ENCODE measurements at regions not wholly inside any gene's neighbourhood (a gene's known extent, or its start where the extent isn't known, plus 50 kb on each side); places are given as distances from the start of the nearest gene placed in this dataset.
"Not testable (repeated sequence)": the region's sequence is repeated elsewhere in the genome, so short reads cannot be mapped to it uniquely, and the experiment has no call there.

- not testable (repeated sequence) for DNase-seq
Observed at GRCh38 chr2:91573755-91574154, 2882.3 kb downstream of the RPIA start.

- not testable (repeated sequence) for DNase-seq
Observed at GRCh38 chr2:91574255-91574654, 2882.8 kb downstream of the RPIA start.

GRCh38 chr2:91575701-91576100, 2884.2 kb downstream of the RPIA start:
- DNase-seq, result not testable (repeated sequence)

- DNase-seq, result not testable (repeated sequence)
Observed at GRCh38 chr2:91577406-91577805, 2885.9 kb downstream of the RPIA start.

- DNase-seq, result not testable (repeated sequence)
Observed at GRCh38 chr2:91578678-91579077, 2887.2 kb downstream of the RPIA start.

GRCh38 chr2:91579555-91579954, 2888.1 kb downstream of the RPIA start:
- not testable (repeated sequence) for DNase-seq

- not testable (repeated sequence) for DNase-seq
Observed at GRCh38 chr2:91580043-91580442, 2888.6 kb downstream of the RPIA start.

- DNase-seq, result not testable (repeated sequence)
Observed at GRCh38 chr2:91587098-91587497, 2895.6 kb downstream of the RPIA start.

GRCh38 chr2:91587908-91588535, 2896.5 kb downstream of the RPIA start:
- not testable (repeated sequence) for DNase-seq

- not testable (repeated sequence) for DNase-seq
Observed at GRCh38 chr2:91588782-91589223, 2897.3 kb downstream of the RPIA start.

- not testable (repeated sequence) for DNase-seq
Observed at GRCh38 chr2:91589454-91590328, 2898.2 kb downstream of the RPIA start.

- not testable (repeated sequence) for DNase-seq
Observed at GRCh38 chr2:91590381-91590780, 2898.9 kb downstream of the RPIA start.

- not testable (repeated sequence) for DNase-seq
Observed at GRCh38 chr2:91591066-91591465, 2899.6 kb downstream of the RPIA start.

GRCh38 chr2:91597436-91597835, 2906.0 kb downstream of the RPIA start:
- not testable (repeated sequence) for DNase-seq

GRCh38 chr2:91598519-91598918, 2907.0 kb downstream of the RPIA start:
- DNase-seq, result not testable (repeated sequence)

GRCh38 chr2:91599000-91599399, 2907.5 kb downstream of the RPIA start:
- not testable (repeated sequence) for DNase-seq

GRCh38 chr2:91602860-91603259, 2911.4 kb downstream of the RPIA start:
- DNase-seq, result not testable (repeated sequence)

GRCh38 chr2:91603996-91604395, 2912.5 kb downstream of the RPIA start:
- DNase-seq, result not testable (repeated sequence)

- DNase-seq, result not testable (repeated sequence)
Observed at GRCh38 chr2:91604629-91605028, 2913.2 kb downstream of the RPIA start.

- DNase-seq, result not testable (repeated sequence)
Observed at GRCh38 chr2:91623739-91624138, 2932.3 kb downstream of the RPIA start.

- DNase-seq, result not testable (repeated sequence)
Observed at GRCh38 chr2:91628471-91628870, 2937.0 kb downstream of the RPIA start.

- not testable (repeated sequence) for DNase-seq
Observed at GRCh38 chr2:91657193-91657592, 2965.7 kb downstream of the RPIA start.

GRCh38 chr2:91658336-91658735, 2966.9 kb downstream of the RPIA start:
- DNase-seq, result not testable (repeated sequence)
